Fibroblast of lung (primary cell): ENCODE measurements at regions not wholly inside any gene's neighbourhood (a gene's known extent, or its start where the extent isn't known, plus 50 kb on each side); places are given as distances from the start of the nearest gene placed in this dataset.

Experiments used
- CTCF ChIP-seq, 2 donors: IDR thresholded peaks in 1 of 2; conservative IDR thresholded peaks in 1 of 2; 1 replicate in 1 of 2; 2 replicates in 1 of 2; pipeline ENCODE4 v1.5.1; 2011 to 2012; ENCODE audit warnings: low read length in 2 of 2, control low read depth in 1 of 2, inconsistent platforms in 1 of 2, low read depth in 1 of 2, mild to moderate bottlenecking in 1 of 2
- EZH2 ChIP-seq: IDR thresholded peaks from 2 replicates; pipeline ENCODE4 v1.5.1; 2012; ENCODE audit warnings: low read length, control low read depth, mild to moderate bottlenecking; ENCODE audit errors: missing control alignments

- TF ChIP-seq CTCF (conservative IDR thresholded peaks at IDR 0.05 in 1 of 2, IDR thresholded peaks at IDR 0.05 in 1 of 2; ENCODE audit: low read depth in 1 of 2, low read length in 2 of 2) (no peak), EZH2 (no peak)
These were observed 275.0 kb upstream of the KITLG start for GRCh38 chr12:88855301-88855700.
